Lung (tissue), 11 donors: ENCODE measurements at regions not wholly inside any gene's neighbourhood (a gene's known extent, or its start where the extent isn't known, plus 50 kb on each side); places are given as distances from the start of the nearest gene placed in this dataset.
"Not testable (repeated sequence)": the region's sequence is repeated elsewhere in the genome, so short reads cannot be mapped to it uniquely, and the experiment has no call there.

Experiments
- ATAC-seq: fragments of 200-7000 bp; cut with Tn5 transposase; one replicate; pipeline ENCODE4 v1.9.1; 2020; ENCODE audit warnings: moderate number of reproducible peaks; ENCODE audit not compliant: insufficient read depth, low FRiP score
- DNase-seq, 3 donors: peaks; one replicate each; pipeline ENCODE4 v3.0.0-alpha.2; 2013 to 2017
- H3K27ac ChIP-seq, 2 donors: one replicate each; pipeline ENCODE4 v1.5.1; 2013; ENCODE audit warnings: mild to moderate bottlenecking in 2 of 2, moderate library complexity in 2 of 2, control low read depth in 1 of 2, inconsistent platforms in 1 of 2, low read depth in 1 of 2, low read length in 1 of 2
- H3K27me3 ChIP-seq, 3 donors: one replicate each; pipeline ENCODE4 v1.5.1; 2013; ENCODE audit warnings: low read length in 2 of 3; ENCODE audit not compliant: control insufficient read depth in 3 of 3, insufficient read depth in 3 of 3
- H3K36me3 ChIP-seq, 4 donors: one replicate each; pipeline ENCODE4 v1.5.1; 2013; ENCODE audit warnings: low read length in 4 of 4, mild to moderate bottlenecking in 1 of 4, moderate library complexity in 1 of 4; ENCODE audit not compliant: control insufficient read depth in 4 of 4, insufficient read depth in 4 of 4
- H3K4me1 ChIP-seq, 5 donors: one replicate each; pipeline ENCODE4 v1.5.1; 2013; ENCODE audit warnings: low read length in 5 of 5, mild to moderate bottlenecking in 2 of 5, moderate library complexity in 1 of 5; ENCODE audit not compliant: control insufficient read depth in 5 of 5, insufficient read depth in 5 of 5
- H3K4me3 ChIP-seq: one replicate; pipeline ENCODE4 v1.5.1; 2013; ENCODE audit warnings: mild to moderate bottlenecking, control low read depth, moderate library complexity
- H3K9ac ChIP-seq, 2 donors: one replicate each; pipeline ENCODE4 v1.5.1; 2013; ENCODE audit warnings: low read length in 2 of 2, control low read depth in 1 of 2; ENCODE audit not compliant: insufficient read depth in 1 of 2
- H3K9me3 ChIP-seq, 4 donors: one replicate each; pipeline ENCODE4 v1.5.1; 2013; ENCODE audit warnings: low read length in 3 of 4, mild to moderate bottlenecking in 1 of 4, moderate library complexity in 1 of 4; ENCODE audit not compliant: control insufficient read depth in 4 of 4, insufficient read depth in 3 of 4
- CTCF ChIP-seq: IDR thresholded peaks from 2 replicates; pipeline ENCODE4 v1.5.1; 2012; ENCODE audit warnings: mild to moderate bottlenecking; ENCODE audit errors: control extremely low read depth, extremely low read depth
- WGBS, 2 donors: extraction: QIAGEN DNeasy Blood & Tissue Kit; methylation state at CpG; one replicate each; pipeline ENCODE4 v1.1.7; 2013; 5-methylcytosine and 5-hydroxymethylcytosine counted together
- donor health status: control.
- donor health status: control.
- donor health status: Bipolar disorder and iron deficiency.
- donor health status: healthy.
- donor health status: DM: yes; HTN: yes; CAD: no.

GRCh38 chr3:75319776-75320175, 344.4 kb upstream of the FRG2C start:
- WGBS, 2 donors: 78 to 89% methylated on average over 1 of the region's 1 CpG
- not testable (repeated sequence) for DNase-seq, H3K4me3 ChIP-seq, H3K36me3 ChIP-seq, H3K9me3 ChIP-seq, H3K27me3 ChIP-seq, H3K27ac ChIP-seq, ATAC-seq, H3K9ac ChIP-seq, H3K4me1 ChIP-seq

- Histone ChIP-seq H3K9me3 (no peaks in the 10 kb centered on the region), H3K36me3 (no peaks in the 10 kb centered on the region), H3K9ac (no peak overlapping the region), H3K4me1 (peaks cover 0 to 6% (median 0%) of the 10 kb centered on the region in 5 donors), H3K4me3 (no peak overlapping the region), H3K27ac (no peak overlapping the region), H3K27me3 (no peaks in the 10 kb centered on the region)
- no peak for DNase-seq
- ATAC-seq: no peak
- WGBS, 2 donors: 91 to 92% methylated on average over 4 of the region's 4 CpGs
- no peak for TF ChIP-seq CTCF
These were observed 343.8 kb upstream of the FRG2C start for GRCh38 chr3:75320369-75320768.

GRCh38 chr3:75321060-75321459, 343.1 kb upstream of the FRG2C start:
- 96 to 100% methylated on average over 3 of the region's 3 CpGs for WGBS, 2 donors
- DNase-seq (no peak), ATAC-seq (no peak)
- no peaks in the 10 kb centered on the region for H3K36me3 ChIP-seq
- no peak overlapping the region for H3K9ac ChIP-seq
- H3K9me3 ChIP-seq: no peaks in the 10 kb centered on the region
- no peak overlapping the region for H3K27ac ChIP-seq
- peaks cover 0 to 6% (median 0%) of the 10 kb centered on the region in 5 donors for H3K4me1 ChIP-seq
- no peaks in the 10 kb centered on the region for H3K27me3 ChIP-seq
- TF ChIP-seq CTCF: no peak
- H3K4me3 ChIP-seq: no peak overlapping the region

- H3K4me1 ChIP-seq: peaks cover 0 to 11% (median 4%) of the 10 kb centered on the region in 5 donors
- H3K9ac ChIP-seq, H3K9me3 ChIP-seq, H3K36me3 ChIP-seq, H3K4me3 ChIP-seq, ATAC-seq, H3K27me3 ChIP-seq, H3K27ac ChIP-seq: not testable (repeated sequence)
- DNase-seq: peak in 1 of 3 donors; percentile 29
- 68 to 88% methylated on average over 2 of the region's 2 CpGs for WGBS, 2 donors
These were observed 340.2 kb upstream of the FRG2C start for GRCh38 chr3:75323936-75324335.

GRCh38 chr3:75325716-75326115, 338.4 kb upstream of the FRG2C start:
- WGBS, 2 donors: 77 to 91% methylated on average over 2 of the region's 2 CpGs
- TF ChIP-seq CTCF: no peak

More at GRCh38 chr3:75325716-75326115, 338.4 kb upstream of the FRG2C start:
- H3K9ac ChIP-seq: no peak overlapping the region
- H3K4me1 ChIP-seq: peaks cover 0 to 16% (median 5%) of the 10 kb centered on the region in 5 donors
- no peaks in the 10 kb centered on the region for H3K9me3 ChIP-seq
- H3K4me3 ChIP-seq: no peak overlapping the region
- no peak overlapping the region for H3K27ac ChIP-seq
- no peaks in the 10 kb centered on the region for H3K36me3 ChIP-seq
- DNase-seq (no peak), ATAC-seq (no peak)
- H3K27me3 ChIP-seq: no peaks in the 10 kb centered on the region
